GM18868 (cell line): ENCODE measurements at regions not wholly inside any gene's neighbourhood (a gene's known extent, or its start where the extent isn't known, plus 50 kb on each side); places are given as distances from the start of the nearest gene placed in this dataset.
"Not testable (repeated sequence)": the region's sequence is repeated elsewhere in the genome, so short reads cannot be mapped to it uniquely, and the experiment has no call there.

Source experiments
- ATAC-seq: cut with Tn5 transposase; IDR thresholded peaks from one replicate; pipeline ENCODE4 v1.9.1; 2021; ENCODE audit warnings: mild to moderate bottlenecking, moderate library complexity; ENCODE audit not compliant: unreplicated experiment

DNA sequence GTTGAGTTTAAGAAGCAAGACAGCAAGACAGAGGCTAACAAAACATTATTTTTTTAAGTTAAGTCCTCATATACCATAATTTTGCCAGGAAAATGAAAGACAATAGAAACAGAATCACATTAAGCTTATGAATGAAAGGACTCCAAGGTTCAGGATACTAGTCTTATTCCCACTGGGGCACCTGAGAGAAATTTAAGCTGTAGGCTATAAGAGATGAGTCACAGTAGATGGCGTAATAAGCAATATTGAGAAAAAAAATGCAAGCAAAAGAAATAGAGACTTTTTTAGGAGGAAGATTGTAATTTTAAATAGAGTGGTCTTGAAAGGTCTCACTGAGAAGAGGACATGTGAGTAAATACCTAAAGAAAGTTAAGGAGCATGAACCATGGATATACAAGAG is 57.1 kb upstream of the KIF2B start:
- ATAC-seq: no peak

DNA sequence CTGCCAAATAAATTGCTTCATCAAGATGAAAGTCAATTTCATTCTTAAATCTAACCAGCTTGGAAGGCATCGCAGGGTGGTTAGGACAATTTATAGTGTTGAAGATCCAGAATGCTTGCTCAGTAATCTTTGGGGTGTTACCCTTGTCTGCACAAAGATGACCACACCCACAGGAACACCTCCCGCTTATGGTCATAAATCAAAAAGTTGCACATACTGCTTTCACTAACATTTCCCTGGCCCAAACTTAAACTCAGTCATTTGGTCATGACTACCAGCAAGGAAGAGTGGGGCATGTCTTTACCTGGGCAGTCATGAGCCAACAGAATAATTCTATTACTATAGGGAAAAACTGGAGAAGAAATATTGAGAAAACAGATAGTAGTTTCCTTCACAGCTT is 57.6 kb upstream of the KIF2B start:
- ATAC-seq: no peak

DNA sequence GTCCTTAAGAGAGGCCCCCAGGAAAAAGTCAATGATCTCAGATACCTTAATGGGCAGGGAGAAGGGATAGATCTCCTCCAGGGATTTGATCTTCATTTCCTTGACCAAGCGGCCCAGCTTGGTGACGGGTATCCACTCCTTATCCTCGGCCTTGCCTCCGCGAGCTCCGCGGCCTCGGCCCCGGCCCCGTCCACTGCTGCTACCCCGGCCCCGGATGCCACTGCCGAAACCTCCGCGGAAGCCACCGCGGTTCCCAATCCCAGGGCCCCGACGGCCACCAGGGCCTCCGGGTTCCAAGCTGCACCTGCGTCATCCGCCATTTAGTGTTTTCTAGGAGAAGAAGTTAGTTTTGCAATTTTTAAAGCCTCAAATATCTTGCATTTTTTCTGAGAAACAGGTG is 65.2 kb upstream of the KIF2B start:
- no peak for ATAC-seq

DNA sequence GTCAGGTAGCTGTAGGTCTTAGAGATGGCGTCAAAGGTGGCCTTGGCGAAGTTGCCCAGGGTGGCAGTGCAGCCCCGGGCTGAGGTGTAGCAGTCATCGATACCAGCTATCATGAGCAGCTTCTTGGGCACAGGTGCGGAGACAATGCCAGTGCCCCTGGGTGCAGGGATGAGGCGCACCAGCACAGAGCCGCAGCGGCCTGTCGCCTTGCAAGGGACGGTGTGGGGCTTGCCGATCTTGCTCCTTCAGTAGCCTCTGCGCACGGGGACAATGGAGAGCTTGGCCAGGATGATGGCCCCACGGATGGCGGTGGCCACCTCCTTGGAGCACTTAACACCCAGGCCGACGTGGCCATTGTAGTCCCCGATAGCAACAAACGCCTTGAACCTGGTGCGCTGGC is 65.6 kb upstream of the KIF2B start:
- ATAC-seq: not testable (repeated sequence)

DNA sequence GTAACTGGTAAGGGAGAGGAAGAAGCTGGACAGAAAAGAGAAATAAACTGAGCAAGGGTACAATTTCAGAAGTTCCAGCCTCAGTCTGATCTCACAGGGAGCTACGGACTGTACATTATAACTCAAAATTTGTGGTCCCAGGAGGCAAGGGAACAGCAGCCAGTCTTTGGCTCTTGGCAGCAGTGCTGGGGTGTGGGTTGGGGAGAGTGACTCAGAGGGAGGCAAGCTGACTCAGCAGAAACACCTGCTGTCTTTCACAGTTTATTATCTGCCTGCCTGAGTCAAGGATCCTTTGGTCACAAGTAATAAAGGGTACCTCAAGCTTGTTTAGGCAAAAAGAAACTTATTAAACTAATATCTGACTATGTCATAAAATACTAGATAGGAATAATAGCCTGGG is 73.5 kb upstream of the KIF2B start:
- ATAC-seq: no peak

DNA sequence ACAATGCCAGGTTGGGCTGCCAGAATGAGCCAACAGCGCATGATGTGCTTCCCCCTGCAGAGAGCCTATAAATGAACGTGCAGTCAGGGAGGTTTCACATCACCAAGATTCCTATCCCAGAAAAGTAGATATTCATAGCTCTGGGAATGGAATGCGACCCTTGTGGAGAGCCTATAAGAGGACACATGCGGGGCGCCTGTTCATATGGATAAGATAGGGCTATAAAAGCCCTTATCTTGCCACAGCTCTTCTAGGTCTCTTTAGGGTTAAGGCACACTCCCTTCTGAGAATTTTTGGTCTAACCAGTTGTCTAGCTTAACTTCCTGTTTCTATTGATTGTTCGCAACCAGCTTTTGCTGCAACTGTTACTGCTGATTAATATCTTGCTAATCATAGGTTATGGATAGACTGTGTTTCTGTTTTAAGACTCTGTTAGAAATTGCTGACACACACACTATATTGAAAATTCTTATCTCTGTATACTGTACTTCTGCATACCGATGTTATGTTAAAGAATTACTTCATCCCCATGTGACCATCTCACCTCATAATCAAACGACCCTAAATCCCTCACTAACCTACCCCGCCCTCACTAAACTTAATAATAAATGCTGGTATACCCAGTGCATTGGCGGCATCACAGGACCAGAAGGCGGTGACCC is 74.4 kb upstream of the KIF2B start:
- ATAC-seq: not testable (repeated sequence)

DNA sequence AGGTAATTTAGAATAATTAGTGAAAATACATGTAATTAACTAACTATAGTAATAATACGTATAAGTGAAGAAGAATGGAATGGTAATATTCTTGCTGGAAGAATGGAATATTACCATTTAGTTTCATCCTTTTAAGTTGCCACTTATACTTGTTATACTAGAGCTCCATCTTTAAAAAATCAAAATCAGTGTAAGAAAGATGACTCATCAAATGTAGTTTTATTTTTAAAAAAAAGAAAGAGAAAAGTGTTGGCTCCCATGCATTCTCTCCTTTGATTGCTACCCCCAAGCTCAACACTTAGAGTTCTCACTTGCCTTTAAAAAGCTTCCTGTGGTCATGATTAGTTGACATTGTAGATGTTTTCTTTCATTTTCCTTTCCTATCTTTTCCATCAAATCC is 82.4 kb upstream of the KIF2B start:
- ATAC-seq: no peak

DNA sequence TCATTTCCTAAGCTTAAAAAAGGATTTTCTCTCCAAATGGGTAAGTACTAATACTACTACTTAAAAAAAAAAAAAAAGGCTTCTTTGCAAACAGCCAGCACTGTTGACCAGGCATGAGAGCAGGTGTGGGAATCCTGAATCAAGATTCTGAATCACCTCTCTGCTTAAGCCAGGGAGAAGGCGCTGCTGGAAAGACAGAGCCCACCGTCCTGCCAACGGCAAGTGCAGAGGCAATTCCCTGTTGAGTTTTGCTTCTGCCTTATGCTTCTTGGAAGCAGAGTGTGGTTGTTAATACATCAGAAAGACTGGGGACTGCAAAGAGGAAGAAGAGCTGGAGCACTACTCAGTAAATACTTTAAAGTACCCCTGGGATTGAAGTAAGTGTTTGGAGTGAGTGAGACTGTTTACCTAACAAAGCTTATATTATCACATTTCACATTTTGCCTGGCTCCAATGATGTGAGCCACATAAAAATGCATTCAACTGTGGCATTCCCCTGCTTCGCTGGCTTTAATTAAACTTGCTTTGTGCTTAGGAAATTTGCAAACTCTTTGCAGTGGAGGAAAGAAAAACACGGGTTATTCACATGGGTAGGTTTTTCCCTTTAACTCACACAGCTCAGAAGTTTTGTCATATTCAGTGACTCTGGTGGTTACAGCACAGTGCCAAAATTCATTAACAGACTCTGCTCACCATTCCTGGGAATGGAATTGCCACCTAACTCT is 86.0 kb upstream of the KIF2B start:
- ATAC-seq: no peak

DNA sequence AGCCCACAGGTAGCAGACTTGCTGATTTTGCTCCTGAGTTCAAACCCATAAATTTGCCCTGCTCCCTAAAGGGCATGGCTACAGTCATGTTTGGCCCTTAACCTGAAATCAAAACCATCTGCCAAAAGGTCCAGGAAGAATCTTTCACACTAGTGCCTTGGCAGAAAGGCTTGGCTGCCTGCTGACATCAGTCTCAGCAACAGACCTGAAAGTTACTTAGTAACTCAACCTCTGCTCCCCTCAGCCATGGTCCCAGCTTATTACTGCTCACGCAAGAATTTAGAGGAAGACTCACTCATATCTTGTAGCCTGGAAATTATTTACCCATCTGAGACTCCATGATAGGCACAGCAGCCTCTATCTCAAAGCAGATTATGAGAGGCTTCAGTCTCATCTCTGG is 98.0 kb upstream of the KIF2B start:
- ATAC-seq: no peak

DNA sequence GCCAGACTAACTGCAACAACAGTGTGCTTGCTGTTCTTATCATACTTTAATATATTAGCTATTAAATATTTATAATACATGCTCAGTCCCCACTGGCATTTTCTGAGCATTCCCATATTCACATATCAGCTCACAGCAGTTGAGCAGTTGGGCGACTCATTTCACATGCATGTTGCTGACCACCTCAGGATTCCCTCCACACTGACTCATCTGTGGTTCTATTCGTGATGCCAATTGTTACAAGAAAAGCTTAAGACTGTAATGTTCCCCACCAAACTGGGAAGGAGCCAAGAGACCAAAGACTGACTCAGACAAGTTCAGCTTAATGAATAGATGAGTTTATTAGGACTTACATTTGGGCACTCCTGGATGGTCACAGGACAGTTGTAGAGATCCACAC is 100.3 kb upstream of the KIF2B start:
- ATAC-seq: no peak

DNA sequence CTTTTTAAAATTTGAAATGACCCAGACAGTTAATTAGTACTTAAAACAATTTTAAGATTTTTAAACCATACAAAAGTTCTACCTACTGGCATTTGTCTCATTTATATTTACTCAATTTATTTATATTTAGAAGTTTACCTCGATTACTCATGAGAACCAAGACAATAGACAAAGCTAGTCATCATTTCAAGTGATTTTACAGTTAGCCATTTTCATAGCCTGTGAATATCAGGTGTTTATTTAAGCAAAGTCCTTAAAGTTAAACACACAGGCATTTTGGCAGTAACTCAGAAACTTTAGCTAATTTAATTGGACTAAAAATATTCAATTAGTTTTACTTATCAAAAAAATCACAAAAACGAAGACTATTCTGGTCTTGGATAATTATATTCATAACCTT is 101.6 kb upstream of the KIF2B start:
- no peak for ATAC-seq

DNA sequence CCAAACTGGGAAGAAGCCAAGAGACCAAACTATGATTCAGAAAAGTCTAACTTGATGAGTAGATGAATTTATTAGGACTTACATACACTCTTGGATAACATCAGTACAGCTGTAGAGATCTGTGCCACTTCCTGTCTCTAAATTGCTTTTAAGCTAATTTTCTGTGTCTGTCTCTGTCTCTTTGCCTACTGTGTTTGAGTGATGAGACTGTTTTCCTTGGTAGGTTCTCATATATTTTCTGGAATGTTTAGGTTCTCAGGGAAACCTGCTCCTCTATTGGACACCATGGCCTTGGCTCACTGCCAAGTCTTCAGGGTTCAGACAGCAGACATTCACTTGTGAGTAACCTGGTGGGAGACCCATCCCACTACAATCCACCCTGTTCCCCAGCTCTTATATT is 103.5 kb upstream of the KIF2B start:
- ATAC-seq: no peak

DNA sequence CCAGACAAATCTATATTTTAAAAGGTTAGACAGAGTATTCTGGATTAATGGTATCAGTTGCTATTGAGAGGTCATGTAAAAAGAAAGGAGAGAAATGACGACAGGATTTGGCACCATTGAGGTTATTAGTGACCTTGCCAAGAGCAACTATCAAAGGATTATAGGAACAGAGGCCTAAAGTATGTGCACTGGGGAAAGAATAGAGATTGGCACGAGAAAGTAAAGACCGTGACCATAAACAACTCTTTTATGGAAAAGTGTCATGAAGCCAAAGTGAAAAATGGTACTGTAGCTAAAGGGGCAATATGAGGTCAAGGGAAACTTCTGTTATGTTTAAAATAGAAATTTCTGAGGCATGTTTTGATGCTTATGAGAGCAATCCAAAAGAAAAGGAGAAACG is 115.2 kb upstream of the KIF2B start:
- no peak for ATAC-seq

DNA sequence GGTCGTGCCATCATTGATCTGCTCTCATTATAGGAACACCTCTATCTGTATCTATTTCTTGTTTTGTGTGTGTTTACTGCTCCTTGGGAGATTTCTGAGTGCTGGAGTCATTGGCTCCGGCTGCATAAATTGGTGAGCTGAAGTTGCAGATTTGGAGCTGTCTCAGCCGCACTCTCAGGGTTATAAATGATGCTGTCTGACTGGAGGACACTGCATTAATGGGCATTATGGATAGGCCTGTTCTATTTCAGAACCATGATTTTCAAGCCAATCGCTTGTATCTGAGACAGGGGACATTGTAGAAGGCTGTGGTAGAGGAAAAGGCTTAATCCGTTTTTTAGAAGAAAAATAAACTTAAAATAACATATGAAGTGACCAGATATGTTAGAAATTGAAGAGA is 126.4 kb upstream of the KIF2B start:
- no peak for ATAC-seq

DNA sequence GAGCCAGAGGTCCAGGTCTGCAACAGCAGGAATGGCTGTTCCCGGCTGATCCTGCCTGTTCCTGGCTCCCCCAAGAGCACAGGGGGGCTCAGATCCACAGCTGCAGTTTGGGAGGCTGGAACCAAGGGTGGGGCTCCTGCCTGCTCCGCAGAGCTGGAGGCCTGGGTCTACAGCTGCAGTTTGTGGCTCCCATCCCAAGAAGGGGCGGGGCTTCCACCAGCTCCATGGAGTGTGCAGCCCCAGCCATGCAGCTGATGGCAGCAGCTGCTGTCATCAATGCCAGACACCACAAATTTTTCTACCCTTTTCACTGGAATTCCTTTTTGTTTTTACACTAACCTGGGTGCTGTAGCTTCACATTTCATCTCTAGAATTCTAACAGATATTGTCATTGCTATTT is 135.4 kb upstream of the KIF2B start:
- ATAC-seq: no peak

DNA sequence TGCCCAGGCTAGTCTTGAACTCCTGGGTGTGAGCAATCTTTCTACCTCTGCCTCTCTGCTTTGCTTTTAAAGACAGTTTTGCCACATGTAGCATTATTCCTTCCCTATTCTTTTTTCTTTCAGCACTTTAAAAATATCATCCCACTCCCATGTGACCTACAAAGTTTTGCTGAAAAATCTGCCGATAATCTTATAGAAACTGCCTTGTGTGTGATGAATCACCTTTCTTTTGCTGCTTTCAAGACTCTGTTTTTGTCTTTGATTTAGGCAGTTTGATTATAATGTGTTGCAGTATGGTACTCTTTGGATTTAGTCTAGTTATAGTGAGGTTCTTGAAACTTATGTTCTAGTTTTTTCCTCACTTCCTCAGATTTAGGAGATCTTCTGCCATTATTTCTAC is 142.0 kb upstream of the KIF2B start:
- ATAC-seq: no peak

DNA sequence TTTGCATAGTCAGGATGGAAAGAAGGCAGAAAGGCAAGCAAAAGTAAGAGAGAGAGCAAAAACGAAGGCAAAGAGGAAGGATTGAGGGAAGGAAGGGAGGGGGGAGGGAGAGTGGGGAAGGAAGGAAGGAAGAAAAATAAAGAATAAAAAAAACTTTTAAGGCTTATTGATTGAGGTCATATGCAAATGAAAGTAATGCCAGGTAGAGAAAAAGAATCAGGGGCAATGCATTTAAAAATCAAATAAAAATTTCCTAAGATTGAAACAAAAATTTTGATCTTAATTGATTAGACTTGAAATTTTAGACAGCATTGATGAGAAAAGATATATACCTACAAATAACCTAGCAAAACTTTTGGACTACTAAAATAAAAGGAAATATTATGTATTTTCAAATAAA is 153.9 kb upstream of the KIF2B start:
- no peak for ATAC-seq

DNA sequence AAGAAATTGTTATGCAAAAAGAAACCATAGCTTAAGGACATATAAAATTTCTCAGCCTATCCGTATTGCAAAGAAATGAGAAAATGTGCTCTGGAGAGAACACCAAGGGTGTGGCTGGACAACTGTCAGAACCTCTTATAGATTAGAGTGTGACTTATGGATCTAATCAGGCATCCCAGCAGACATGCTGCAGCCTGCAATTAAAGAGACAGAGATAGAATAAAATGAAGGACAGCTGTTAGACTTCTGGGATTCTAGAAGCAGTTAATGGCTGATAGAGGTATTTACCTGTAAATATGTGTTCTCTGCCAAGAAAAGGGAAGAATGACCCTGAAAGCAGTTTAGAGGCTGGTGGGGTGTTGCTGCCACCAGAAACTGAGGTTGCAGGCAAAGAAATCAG is 160.1 kb upstream of the KIF2B start:
- no peak for ATAC-seq

DNA sequence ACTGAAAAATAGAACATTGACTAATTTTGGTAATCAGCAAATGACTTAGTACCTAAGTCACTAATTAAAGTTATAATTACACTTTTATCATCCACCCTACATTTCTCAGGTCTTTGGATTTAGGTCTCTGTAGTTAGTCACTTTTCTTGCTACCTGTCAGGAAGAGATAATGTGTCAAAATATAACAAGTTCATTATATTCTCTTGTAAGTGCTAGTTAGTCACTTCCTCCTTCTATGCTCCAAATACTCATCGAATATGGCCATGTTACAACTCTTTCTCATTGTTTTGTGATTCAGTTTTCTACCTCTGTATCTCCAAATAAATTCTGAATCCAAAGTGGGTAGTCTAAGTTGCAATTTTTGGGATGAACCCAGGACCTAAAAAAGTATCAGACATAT is 163.5 kb upstream of the KIF2B start:
- ATAC-seq: no peak

DNA sequence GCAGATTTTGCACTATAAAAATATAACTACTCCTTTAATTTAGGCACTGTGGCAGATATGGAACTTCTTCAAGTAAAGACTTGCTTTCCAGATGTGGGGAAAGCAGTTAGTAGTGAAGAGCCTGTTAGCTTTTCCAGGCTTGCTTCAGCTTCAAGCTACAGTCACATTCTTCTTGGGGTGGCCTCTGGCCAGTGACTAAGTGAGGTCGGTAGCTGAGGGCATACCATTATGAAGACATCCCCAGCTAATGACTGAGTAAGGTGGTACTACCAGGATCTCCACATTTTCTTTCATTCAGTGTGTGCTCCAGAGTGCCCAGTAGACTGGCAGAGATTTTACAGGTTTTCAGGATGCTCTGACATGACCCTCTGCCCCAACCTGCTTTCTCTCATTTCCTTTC is 167.1 kb upstream of the KIF2B start:
- ATAC-seq: no peak

DNA sequence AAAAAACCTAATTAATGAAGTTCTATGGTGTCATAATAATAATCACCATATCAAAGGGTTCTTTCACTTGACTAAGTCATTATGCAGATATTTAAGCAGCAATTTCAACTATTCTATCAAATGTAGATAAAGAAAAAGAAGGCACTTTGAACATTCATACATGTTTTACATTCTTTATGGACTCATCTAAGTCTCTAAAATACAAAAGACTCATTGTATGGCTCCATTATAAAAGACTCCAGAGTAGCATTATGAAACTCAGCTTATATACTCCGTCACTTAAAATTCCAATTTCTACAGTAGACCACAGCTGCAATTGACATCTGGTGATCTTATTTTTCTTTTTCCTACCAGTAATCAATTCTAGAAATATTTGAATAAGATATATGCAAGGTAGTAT is 173.5 kb upstream of the KIF2B start:
- ATAC-seq: no peak

DNA sequence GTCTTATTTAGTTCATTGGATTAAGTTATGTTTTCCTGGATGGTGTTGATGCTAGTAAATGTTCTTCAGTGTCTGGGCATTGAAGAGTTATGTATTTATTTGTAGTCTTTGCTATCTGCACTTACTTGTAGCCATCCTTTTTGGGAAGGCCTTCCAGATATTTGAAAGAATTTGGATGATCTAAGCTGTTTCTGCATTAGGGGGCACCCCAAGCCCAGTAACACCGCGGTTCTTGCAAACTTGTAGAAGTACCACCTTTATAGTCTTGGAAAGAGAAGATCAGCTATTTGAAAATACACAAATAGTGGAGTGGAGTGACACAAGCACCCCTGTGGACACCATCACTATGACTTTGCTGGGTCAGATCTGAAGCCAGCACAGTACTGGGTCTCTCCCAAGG is 175.9 kb upstream of the KIF2B start:
- no peak for ATAC-seq

DNA sequence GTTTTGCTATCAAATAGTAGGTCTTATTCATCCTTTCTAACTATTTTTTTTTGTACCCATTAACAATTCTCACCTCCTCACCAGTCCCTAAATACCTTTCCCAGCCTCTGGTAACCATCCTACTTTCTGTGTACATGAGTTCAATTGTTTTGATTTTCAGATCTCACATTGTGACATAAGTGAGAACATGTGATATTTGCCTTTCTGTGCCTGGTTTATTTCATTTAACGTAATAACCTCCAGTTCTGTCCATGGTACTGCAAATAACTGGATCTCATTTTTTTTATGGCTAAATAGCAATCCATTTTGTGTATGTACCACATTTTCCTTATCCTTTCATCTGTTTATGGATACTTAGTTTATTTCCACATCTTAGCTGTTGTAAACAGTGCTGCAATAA is 181.9 kb upstream of the KIF2B start:
- no peak for ATAC-seq
